ENCODE measurements at regions not wholly inside any gene's neighbourhood (a gene's known extent, or its start where the extent isn't known, plus 50 kb on each side); places are given as distances from the start of the nearest gene placed in this dataset.

- no peak for TF ChIP-seq EP300 (IDR thresholded peaks at IDR 0.05)
- no peak for TF ChIP-seq CTCF (IDR thresholded peaks at IDR 0.05)
Measured at GRCh38 chr16:51002881-51003490, 148.1 kb downstream of the SALL1 start.

Measured in tibial nerve (tissue), 4 donors.